CD14-positive monocyte (primary cell): ENCODE measurements at regions not wholly inside any gene's neighbourhood (a gene's known extent, or its start where the extent isn't known, plus 50 kb on each side); places are given as distances from the start of the nearest gene placed in this dataset.

Experiments
- DNase-seq, 3 donors: peaks; one replicate each; pipeline ENCODE4 v3.0.0-alpha.2; 2011 to 2022
- H2AFZ ChIP-seq: 2 replicates; pipeline ENCODE4 v1.6.0; 2012; ENCODE audit warnings: mild to moderate bottlenecking, low read depth, low read length, inconsistent platforms; ENCODE audit not compliant: insufficient read depth, poor library complexity, severe bottlenecking
- H3K27ac ChIP-seq, 2 donors: 1 replicate in 1 of 2; 2 replicates in 1 of 2; pipeline ENCODE4 v1.5.1; 2012 to 2013; ENCODE audit warnings: low read length in 2 of 2, control low read depth in 1 of 2, inconsistent platforms in 1 of 2, low read depth in 1 of 2, mild to moderate bottlenecking in 1 of 2
- H3K27me3 ChIP-seq, 2 donors: one replicate each; pipeline versions ENCODE4 v1.6.0 to v1.6.1; 2011 to 2013; ENCODE audit warnings: low read length in 2 of 2; ENCODE audit not compliant: control insufficient read depth in 2 of 2, insufficient read depth in 2 of 2
- H3K36me3 ChIP-seq, 2 donors: replicated peaks in 1 of 2; 1 replicate in 1 of 2; 2 replicates in 1 of 2; pipeline versions ENCODE4 v1.5.1 to v1.6.1; 2012 to 2013; ENCODE audit warnings: low read length in 2 of 2, control low read depth in 1 of 2, inconsistent platforms in 1 of 2, mild to moderate bottlenecking in 1 of 2; ENCODE audit not compliant: insufficient read depth in 2 of 2, control insufficient read depth in 1 of 2
- H3K4me1 ChIP-seq, 2 donors: 1 replicate in 1 of 2; 2 replicates in 1 of 2; pipeline versions ENCODE4 v1.5.1 to v1.6.1; 2012 to 2013; ENCODE audit warnings: low read length in 2 of 2, control low read depth in 1 of 2, inconsistent platforms in 1 of 2, mild to moderate bottlenecking in 1 of 2, moderate library complexity in 1 of 2; ENCODE audit not compliant: insufficient read depth in 2 of 2, control insufficient read depth in 1 of 2
- H3K4me2 ChIP-seq: replicated peaks from 2 replicates; pipeline ENCODE3; 2012; ENCODE audit warnings: low read length, moderate library complexity, mild to moderate bottlenecking; ENCODE audit not compliant: poor library complexity, severe bottlenecking; ENCODE audit errors: extremely low read depth
- H3K4me3 ChIP-seq, 3 experiments: fragments of 200-600 bp in 1 of 3; sonication (generic) in 1 of 3; replicated peaks in 1 of 3; 1 replicate in 2 of 3; 2 replicates in 1 of 3; pipeline ENCODE4 v1.5.1; 2011 to 2013; ENCODE audit warnings: low read length in 3 of 3, mild to moderate bottlenecking in 3 of 3, control low read depth in 2 of 3, low read depth in 2 of 3, inconsistent platforms in 1 of 3, moderate library complexity in 1 of 3
- H3K79me2 ChIP-seq: 2 replicates; pipeline ENCODE4 v1.6.0; 2012; ENCODE audit warnings: mild to moderate bottlenecking, control low read depth, inconsistent platforms, low read length, moderate library complexity; ENCODE audit not compliant: insufficient read depth
- H3K9ac ChIP-seq: 2 replicates; pipeline ENCODE4 v1.6.0; 2017; ENCODE audit warnings: low read length, mild to moderate bottlenecking; ENCODE audit not compliant: insufficient read depth, poor library complexity, severe bottlenecking
- H3K9me3 ChIP-seq, 2 donors: replicated peaks in 1 of 2; 1 replicate in 1 of 2; 2 replicates in 1 of 2; pipeline versions ENCODE4 v1.5.1 to v1.6.1; 2012 to 2013; ENCODE audit warnings: low read length in 2 of 2, control low read depth in 1 of 2; ENCODE audit not compliant: control insufficient read depth in 1 of 2, insufficient read depth in 1 of 2
- H4K20me1 ChIP-seq: 2 replicates; pipeline ENCODE4 v1.6.0; 2012; ENCODE audit warnings: mild to moderate bottlenecking, low read length, control low read depth, moderate library complexity; ENCODE audit not compliant: insufficient read depth
- H3K27ac Mint-ChIP-seq, 7 donors: one replicate each; pipeline ENCODE4 v1.8.0; 2020; ENCODE audit warnings: mild to moderate bottlenecking in 7 of 7, mixed read lengths in 7 of 7, moderate library complexity in 6 of 7, inconsistent platforms in 2 of 7
- H3K27me3 Mint-ChIP-seq, 3 donors: one replicate each; pipeline ENCODE4 v1.8.0; 2021 to 2022; ENCODE audit warnings: low read depth in 3 of 3, mild to moderate bottlenecking in 3 of 3, mixed read lengths in 3 of 3, moderate library complexity in 3 of 3, inconsistent platforms in 1 of 3
- H3K36me3 Mint-ChIP-seq, 2 donors: one replicate each; pipeline ENCODE4 v1.8.0; 2020; ENCODE audit warnings: mixed read lengths in 2 of 2, inconsistent platforms in 1 of 2, mild to moderate bottlenecking in 1 of 2
- H3K4me1 Mint-ChIP-seq: one replicate; pipeline ENCODE4 v1.8.0; 2020; ENCODE audit warnings: mild to moderate bottlenecking, mixed read lengths
- H3K4me3 Mint-ChIP-seq, 2 donors: one replicate each; pipeline ENCODE4 v1.8.0; 2020; ENCODE audit warnings: mild to moderate bottlenecking in 2 of 2, mixed read lengths in 2 of 2, moderate library complexity in 1 of 2
- H3K9me3 Mint-ChIP-seq, 7 donors: one replicate each; pipeline ENCODE4 v1.8.0; 2020 to 2022; ENCODE audit warnings: mixed read lengths in 7 of 7, mild to moderate bottlenecking in 6 of 7, moderate library complexity in 6 of 7, inconsistent platforms in 2 of 7
- CTCF ChIP-seq: fragments of 200-600 bp; IDR thresholded peaks from one replicate; pipeline ENCODE4 v1.8.0; 2022; ENCODE audit warnings: antibody characterized with exemption, mild to moderate bottlenecking
- WGBS: methylation state at CpG from one replicate; pipeline ENCODE4 v1.1.5; 2013; ENCODE audit warnings: missing lambda C conversion rate; ENCODE audit not compliant: insufficient coverage; 5-methylcytosine and 5-hydroxymethylcytosine counted together
- intact Hi-C, 2 donors: fragments of 100-400 bp; cut with micrococcal nuclease; formaldehyde crosslinking; loops; one replicate each; pipeline versions ENCODE4 v1.15.0 to v1.15.1; 2023

- no peak overlapping the region for H3K4me2 ChIP-seq
- no peak overlapping the region for H3K9ac ChIP-seq
- no peaks in the 10 kb centered on the region for H3K79me2 ChIP-seq
- Mint-ChIP-seq H3K27me3 (peaks cover 0 to 4% (median 0%) of the 10 kb centered on the region in 3 donors), H3K9me3 (peaks cover 0 to 2% (median 0%) of the 10 kb centered on the region in 7 donors), H3K27ac (no peak overlapping the region), H3K4me1 (no peaks in the 10 kb centered on the region), H3K36me3 (no peaks in the 10 kb centered on the region), H3K4me3 (no peak overlapping the region)
- no peaks in the 10 kb centered on the region for H3K4me1 ChIP-seq
- no peak overlapping the region for H3K27ac ChIP-seq
- no peak for DNase-seq
- H4K20me1 ChIP-seq: no peaks in the 10 kb centered on the region
- WGBS: 80% methylated on average over 13 of the region's 15 CpGs
- no peak for TF ChIP-seq CTCF
- H3K27me3 ChIP-seq: no peaks in the 10 kb centered on the region
- H3K4me3 ChIP-seq: no peak overlapping the region
- no peak overlapping the region for H2AFZ ChIP-seq
- intact Hi-C loops: no loop called here
- no peaks in the 10 kb centered on the region for H3K9me3 ChIP-seq
- H3K36me3 ChIP-seq: no peaks in the 10 kb centered on the region
Measured at GRCh38 chr22:48427731-48428211, 1399.9 kb downstream of the BRD1 start.

- Mint-ChIP-seq H3K27ac (no peak overlapping the region), H3K4me3 (no peak overlapping the region), H3K27me3 (peaks cover 0 to 6% (median under 1%) of the 10 kb centered on the region in 3 donors), H3K36me3 (no peaks in the 10 kb centered on the region), H3K4me1 (no peaks in the 10 kb centered on the region), H3K9me3 (peaks cover 0 to 2% (median 0%) of the 10 kb centered on the region in 7 donors)
- H3K4me3 ChIP-seq: no peak overlapping the region
- H3K36me3 ChIP-seq: no peaks in the 10 kb centered on the region
- no peaks in the 10 kb centered on the region for H3K27me3 ChIP-seq
- no peak overlapping the region for H3K27ac ChIP-seq
- WGBS: 87% methylated on average over 17 of the region's 18 CpGs
- H3K9ac ChIP-seq: no peak overlapping the region
- TF ChIP-seq CTCF: no peak
- no peak overlapping the region for H3K4me2 ChIP-seq
- no peaks in the 10 kb centered on the region for H3K9me3 ChIP-seq
- no peaks in the 10 kb centered on the region for H4K20me1 ChIP-seq
- intact Hi-C loops: no loop called here
- H2AFZ ChIP-seq: no peak overlapping the region
- DNase-seq: no peak
- no peaks in the 10 kb centered on the region for H3K79me2 ChIP-seq
- H3K4me1 ChIP-seq: no peaks in the 10 kb centered on the region
Measured at GRCh38 chr22:48426466-48427380, 1401.0 kb downstream of the BRD1 start.
